Posterior vena cava (tissue), 2 donors: ENCODE measurements at regions not wholly inside any gene's neighbourhood (a gene's known extent, or its start where the extent isn't known, plus 50 kb on each side); places are given as distances from the start of the nearest gene placed in this dataset.
"Not testable (repeated sequence)": the region's sequence is repeated elsewhere in the genome, so short reads cannot be mapped to it uniquely, and the experiment has no call there.

Experiments used
- DNase-seq: peaks from one replicate; pipeline ENCODE4 v3.0.0-alpha.2; 2020; ENCODE audit warnings: low spot score
- intact Hi-C, 2 donors: fragments of 100-400 bp; cut with DNase I; formaldehyde crosslinking; loops; one replicate each; pipeline versions ENCODE4 v1.14.1 to v1.14.2; 2022 to 2023
- donor health status: DM: yes; HTN: yes; CAD: no.
- donor health status: DM: yes; HTN: yes; CAD: no.

DNA sequence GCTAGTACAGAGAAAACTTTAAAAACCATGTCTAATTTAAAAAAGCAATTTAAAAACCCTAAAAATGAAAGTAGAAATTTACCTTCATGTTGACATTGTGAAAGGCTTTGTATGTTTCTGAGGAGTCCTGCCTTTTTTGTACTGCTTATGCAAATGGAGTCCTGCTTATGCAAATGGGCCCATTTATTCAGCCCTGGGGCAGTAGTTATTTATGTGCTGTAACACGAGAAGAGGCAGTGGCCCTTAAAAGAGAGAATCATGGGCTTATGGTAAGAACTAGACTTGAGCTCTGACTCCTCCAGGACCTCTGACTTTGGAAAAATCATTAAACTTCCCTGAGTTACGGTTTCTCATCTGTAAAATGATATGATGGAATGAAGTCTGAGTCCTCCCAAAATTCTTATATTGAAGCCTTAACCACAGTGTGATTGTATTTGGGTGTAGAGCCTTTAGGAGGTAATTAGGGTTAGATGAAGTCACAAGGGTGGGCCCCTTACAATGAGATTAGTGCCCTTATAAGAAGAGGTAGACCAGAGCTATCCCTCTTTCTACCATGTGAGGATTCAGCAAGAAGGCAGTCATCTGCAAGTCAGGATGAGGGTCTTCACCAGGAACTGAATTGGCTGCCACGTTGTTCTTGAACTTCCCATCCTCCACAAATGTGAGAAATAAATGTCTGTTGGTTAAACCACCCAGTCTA is 447.8 kb upstream of the CD180 start:
- intact Hi-C loops, result no loop called here
- no peak for DNase-seq

DNA sequence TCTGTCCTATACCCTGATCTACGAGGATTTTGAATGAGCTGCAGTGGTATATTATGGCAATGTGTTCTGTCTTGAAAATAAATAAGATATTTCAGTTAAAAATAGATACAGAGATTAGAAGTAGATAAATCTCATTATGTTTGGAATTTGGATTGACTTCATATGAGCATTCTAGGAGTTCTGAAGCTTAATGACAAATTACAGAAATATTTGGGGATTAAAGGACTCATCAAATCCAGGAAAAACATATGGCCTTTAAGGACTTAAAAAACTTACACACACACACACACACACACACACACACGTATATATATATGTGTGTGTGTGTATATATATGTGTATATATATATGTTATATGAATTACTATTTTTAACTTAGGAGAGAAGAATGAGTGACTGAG is 446.9 kb upstream of the CD180 start:
- no peak for DNase-seq
- intact Hi-C loops, result no loop called here

DNA sequence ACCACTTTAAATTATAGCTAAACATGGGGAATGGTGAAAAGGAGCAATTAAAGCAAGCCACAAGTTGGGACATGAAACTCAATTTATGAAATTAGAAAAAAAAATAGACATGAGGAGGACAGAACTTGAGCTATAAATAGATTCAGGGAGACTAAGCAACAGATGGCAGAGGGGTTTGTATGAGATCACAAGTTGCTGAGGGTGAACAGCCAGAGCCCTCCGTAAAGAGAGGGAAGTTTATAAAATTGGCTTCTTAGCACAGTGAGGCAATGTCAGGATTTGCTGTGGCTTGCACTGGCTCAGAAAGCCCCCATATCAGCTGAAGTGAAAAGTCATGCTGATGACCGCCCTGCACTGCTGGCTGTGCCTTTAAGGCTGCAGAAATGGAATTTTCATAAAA is 443.4 kb upstream of the CD180 start:
- intact Hi-C loops, result no loop called here
- no peak for DNase-seq

DNA sequence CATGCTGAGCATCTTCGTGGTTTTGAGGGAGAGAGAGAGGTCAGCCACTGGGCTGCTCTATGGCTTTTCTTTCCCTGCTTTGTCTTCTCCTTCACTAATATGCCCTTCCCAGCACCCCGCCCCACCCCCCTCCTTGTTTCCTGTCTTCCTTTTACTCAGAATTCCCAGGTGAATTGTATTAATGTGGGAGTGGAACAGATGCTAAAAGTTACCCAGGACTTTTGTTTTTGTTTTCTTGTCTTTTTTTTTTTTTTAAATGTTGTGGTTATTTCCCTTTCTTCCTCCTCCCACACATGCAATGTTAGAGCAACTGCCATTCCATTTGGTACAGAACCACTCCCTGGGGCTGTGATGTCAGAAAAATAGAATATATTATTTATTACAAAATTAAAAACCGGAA is 442.7 kb upstream of the CD180 start:
- intact Hi-C loops, result no loop called here
- DNase-seq, result no peak

DNA sequence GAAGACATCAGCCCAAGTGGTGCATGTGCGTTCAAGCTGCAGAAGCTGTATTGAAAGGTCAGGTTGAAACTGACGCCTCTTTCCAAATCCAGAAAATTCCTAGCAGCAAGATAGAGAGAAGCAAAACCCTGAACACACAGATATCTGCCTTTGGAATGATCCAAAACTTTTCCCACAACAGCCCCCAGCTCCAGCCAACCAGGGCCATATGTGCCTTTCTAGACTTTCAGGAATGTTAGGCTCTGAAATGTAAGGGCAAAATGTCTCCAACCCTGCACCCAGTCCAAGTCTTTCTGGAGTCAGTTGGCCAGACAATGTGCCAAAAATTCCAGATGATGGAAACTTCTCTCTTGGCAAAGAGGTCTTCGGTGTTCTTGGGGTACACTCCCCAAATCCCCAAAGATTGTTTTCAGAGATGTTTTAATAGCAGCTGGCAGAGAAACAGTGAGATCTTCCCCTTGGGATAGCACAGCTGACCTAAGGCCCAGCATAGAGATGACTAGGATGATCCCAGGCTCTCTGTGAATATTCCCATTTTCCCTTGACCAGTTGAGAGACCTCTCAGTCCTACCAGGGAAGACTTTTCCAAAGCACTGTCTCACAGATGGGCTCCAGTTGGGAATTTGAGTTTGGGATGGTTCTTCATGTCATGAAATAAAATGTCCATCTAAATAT is 440.4 kb upstream of the CD180 start:
- no peak for DNase-seq
- intact Hi-C loops, result no loop called here

DNA sequence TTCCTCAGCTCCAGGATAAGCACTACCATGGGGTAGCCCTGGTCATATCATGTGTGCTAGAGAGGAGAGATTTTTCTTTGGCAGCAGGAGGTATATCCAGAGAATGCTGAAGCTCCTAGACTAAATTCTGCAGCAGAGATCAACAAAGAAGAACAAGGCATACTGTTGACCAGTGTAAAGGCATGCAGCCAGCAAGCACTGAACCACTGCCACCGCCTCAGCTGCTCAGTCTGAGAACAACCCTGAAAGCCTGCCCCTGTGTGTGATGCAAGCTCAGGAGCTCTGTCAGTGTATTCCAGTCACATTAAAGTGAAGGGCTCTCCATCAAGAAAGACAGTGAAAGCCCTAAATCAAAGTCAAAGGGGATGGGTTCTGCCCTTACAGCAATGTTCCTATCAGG is 439.5 kb upstream of the CD180 start:
- DNase-seq, result peak; percentile 80

DNA sequence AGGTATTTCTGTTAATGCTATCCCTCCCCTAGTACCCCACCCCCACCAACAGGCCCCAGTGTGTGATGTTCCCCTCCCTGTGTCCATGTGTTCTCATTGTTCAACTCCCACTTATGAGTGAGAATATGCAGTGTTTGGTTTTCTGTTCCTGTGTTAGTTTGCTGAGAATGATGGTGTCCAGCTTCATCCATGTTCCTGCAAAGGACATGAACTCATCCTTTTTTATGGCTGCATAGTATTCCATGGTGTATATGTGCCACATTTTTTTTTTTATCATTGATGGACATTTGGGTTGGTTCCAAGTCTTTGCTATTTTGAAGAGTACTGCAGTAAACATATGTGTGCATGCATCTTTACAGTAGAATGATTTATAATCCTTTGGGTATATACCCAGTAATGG is 430.5 kb upstream of the CD180 start:
- intact Hi-C loops, DNase-seq: not testable (repeated sequence)

More for the DNA sequence above, 439.5 kb upstream of the CD180 start:
- intact Hi-C loops, result no loop called here

DNA sequence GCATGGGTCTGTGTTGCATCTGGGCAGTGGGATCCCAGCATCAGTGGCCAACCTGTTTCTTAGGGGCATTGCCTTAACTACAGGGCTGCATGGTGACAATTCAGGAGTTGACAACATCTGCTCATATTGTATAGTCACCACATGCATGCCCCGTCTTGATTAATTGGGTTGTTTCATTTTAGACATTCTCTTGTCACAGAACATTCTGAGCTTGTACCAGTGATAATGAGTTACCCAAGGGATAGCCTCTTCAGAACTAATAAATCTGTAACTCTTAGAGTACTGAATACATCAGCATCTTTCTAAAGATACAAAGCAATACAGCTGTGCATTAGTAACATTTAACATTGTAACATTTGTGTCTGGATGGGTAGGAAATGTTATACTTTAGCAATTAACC is 426.5 kb upstream of the CD180 start:
- no peak for DNase-seq
- intact Hi-C loops, result no loop called here

DNA sequence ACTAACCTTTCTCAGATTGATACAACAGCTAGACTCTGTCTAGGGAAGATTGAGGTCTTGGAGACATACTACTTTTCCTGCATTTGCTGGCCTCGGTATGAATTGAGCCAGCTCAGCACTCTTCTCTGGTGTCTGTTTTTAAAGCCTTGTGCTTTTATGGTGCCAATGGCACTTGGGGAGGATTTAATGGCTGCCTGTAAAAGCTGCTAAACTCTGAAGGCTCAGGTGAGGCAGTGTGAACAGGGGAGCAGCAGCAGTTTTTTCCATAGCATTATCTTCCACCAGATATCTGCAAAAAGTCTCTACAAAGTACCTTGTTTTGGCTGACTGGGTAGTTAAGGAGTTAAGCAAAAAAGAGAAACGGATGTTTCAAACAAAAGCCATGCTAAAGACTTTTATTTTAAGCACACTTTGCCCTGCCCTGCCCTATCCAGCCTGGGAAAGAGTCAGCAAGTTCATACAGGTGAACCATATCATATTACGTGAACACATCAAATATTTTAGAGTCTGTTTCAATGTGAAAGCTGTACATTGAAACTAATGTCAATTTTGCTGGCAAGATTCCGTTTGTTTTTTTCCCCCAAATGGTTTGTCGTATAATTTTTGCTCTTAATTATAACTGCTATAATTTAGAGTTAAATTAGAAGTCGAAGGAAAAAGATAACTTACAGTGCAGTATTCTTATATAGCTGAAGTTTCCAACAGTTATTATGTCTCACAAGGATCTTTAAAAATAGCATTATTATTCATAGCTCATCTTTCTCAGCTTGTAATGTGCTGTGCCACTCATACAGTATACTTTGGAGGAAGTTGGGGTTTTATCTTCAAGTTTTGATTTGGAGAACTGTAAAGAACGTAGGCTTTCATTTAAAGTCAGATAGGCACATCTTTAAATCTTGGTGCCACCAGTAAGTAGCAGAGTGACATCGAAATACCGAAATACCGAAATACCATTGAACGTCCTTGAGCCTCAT is 424.1 kb upstream of the CD180 start:
- intact Hi-C loops, result no loop called here
- no peak for DNase-seq

DNA sequence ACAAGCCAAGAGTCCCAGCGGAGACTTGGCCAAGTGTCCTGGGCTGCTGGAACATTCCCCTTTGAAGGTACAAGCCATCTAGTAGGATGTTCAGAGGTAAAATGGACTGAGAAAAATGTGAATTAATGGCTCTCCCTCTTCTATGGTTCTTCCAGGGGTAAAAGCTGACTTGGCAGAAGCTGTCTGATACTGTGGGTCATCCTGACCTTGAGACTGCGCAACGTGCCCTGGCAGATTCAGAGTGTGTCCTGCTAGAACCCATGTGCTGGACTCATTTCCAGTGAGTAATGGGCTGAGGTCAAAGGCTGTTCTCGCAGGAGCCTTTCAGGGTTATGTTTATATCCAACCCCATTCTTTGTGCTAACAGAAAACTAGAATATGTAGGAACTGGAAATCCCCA is 423.0 kb upstream of the CD180 start:
- DNase-seq, result no peak

DNA sequence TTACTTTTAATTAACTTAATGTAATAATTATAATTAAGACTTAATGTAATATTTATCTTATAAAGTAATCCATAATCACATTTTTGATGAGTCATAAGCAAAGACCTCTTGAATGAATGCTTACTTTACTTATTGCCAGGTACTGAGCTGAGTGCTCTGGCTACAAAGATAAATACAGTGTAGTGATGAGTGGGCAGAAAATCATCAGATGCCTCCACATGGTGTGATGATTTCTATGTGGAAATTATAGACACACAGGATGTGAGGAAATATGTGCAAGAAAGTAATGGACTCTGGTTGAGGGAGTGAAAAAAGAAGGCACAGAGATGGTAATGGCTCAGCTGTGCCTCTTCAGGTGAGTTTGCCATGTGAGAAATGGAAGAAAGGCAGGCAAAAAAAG is 422.6 kb upstream of the CD180 start:
- no peak for DNase-seq
- intact Hi-C loops, result no loop called here

More for the DNA sequence above, 423.0 kb upstream of the CD180 start:
- intact Hi-C loops, result no loop called here

DNA sequence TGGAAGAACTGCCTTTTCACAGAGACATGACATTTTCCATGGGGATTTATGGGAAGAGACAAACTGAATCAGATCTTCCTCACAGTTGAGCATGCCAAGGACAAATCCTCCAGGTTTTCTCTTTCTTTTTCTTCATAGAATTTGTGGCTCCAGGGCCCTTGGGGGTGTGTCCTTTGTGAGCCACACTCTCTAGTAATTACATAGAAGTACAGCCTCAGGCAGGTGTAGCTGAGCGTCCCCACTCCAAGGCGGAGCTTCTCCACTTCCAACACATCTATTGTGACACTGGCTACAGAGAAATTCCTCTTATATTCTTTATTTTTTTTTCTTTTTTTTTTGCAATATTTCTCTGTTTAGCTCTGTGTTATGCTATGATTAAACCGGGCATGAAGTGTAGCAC is 420.5 kb upstream of the CD180 start:
- intact Hi-C loops, result no loop called here
- DNase-seq, result no peak

DNA sequence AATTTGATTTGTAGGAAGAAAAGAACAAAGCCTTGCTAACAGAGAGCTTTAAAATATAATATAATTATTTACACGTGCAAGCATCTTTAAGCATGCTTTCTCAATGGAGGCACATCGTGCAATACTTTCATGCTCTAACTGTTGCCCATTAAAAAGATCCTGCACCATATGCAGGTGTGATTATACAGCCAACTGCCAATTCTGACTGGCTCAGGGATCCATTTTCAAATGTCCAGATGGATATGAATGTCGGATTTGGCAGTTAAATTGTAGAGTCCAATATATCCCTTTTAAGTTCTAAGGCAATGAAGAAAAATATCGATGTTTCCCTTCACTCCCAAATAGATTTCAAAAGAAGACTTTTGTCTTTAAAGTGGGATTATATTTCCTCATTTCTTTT is 416.4 kb upstream of the CD180 start:
- intact Hi-C loops, result no loop called here
- DNase-seq, result no peak

DNA sequence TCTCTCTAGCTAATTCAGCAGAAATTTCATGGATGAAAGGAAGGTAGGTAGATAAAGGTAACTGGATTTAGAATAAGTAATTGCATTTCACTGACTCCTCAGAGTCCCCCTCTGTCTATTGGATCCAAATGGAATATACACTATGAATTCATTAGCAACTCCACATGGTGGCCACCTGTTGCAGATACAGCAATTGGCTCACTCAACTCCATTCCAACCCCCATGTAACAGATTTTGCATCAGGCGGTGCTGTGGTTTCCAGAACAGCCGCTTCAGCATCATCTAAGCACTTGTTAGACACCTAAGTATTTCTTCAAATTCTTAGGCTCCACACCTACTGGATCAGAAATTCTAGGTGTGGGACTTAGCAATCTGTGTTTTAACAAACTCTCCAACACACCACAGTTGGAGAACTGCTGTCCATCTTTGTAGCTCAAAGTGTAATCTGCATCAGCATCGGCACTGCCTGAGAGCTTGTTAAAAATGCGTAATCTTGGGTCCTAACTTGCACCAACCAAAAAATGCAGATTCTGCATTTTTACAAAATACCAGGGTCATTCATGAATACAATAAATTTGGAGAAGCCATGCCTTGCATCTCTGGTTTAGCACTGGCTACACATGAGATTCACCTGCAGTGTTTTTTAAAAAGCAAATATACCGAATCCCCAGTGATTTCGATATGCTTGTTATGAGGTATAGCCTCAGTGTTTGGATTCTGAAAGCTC is 413.8 kb upstream of the CD180 start:
- no peak for DNase-seq
- intact Hi-C loops, result no loop called here

DNA sequence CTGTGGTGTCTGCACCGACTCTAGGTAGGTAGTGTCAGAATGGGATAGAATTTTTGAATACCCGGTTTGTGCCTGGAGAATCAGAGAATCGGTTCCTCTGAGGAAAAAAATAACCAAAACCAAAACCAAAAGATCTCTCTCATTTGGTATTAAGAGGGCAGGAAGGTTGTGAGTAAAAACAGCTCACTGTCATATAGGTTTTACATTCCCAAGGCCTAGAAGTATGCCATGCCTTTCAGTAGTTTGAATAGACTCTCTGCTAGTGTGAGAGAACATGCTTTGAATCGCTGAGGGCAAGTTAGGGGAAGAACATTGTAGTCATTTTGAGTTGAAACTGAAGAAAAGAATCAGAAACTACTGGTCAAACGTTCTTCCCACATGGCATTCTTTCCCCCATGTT is 411.4 kb upstream of the CD180 start:
- intact Hi-C loops, result no loop called here
- DNase-seq, result no peak

DNA sequence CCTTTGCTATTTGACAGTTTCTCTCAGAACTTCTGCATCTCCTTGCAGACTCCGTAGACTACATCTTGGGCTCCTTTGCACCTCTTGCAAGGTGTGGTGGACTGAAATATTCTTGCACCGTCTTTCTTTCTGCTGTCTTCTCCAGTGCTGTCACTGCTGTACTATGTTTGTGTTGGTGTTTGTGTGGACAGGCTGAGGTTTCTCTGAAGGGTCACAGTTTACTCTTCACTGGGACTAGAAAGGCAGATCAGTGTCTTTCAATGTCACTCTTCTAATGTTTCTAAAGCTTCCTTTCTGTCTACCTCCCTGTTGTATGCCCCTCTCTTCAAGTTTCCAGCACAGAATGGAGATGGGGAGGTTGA is 410.0 kb upstream of the CD180 start:
- DNase-seq, result no peak
- intact Hi-C loops, result no loop called here

DNA sequence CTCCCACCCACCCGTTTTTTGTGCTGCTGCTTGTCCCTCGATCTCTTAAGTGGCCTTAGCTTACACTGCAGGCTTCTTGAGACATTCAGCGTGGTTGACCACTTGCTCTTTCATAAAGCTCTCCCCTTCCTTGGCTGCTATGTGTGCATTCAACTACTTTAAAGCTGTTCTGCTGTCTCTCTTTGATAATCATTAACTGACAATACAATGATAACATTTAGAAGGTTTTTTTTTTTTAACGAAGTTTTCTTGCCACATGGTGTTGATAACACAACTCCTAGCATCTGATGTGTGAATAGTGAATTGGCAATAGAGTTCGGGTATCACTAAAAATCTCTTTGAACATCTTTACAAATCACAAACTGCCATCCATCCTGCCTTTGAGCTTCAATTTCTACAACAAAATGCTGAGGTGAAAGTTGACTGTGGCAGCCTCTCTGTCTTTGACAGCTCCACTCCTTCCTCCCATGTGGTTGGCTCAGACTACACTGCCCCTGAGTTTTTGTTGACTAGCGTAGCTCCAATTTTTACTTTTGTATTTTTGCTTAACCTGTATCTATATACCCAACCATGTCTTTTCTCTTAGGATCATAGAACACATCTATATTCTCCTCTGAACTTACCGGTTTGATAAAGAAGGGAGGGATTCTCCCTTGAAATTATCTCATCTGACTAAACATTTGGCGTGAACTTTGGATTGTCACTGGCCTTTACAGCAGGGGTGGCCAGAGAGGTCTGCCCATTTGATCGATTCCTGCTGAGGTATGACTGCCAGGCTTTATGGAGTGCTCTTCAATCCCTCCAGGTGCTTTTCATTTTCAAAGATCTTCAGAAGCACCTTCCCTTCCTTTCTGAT is 409.4 kb upstream of the CD180 start:
- intact Hi-C loops, result no loop called here
- no peak for DNase-seq

DNA sequence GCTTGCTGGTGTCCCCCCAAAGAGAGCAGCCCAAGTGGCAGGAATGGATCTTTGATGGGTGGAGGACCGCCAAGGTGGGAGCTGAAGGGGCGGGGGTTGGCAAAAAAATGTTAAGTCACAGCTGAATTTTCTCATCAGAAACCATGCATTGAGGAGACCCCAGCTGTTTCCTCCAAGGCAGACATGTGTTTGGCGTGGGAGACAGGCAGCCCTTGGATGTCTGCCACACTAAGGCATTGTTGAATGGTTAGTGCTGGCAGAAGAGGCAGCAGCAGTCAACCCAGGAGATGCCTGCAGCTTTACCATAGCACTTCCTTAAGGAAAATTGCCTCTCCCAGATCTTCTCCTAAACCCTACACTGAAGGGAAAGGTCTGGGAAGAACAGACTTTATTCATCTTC is 394.9 kb upstream of the CD180 start:
- no peak for DNase-seq
- intact Hi-C loops, result no loop called here

DNA sequence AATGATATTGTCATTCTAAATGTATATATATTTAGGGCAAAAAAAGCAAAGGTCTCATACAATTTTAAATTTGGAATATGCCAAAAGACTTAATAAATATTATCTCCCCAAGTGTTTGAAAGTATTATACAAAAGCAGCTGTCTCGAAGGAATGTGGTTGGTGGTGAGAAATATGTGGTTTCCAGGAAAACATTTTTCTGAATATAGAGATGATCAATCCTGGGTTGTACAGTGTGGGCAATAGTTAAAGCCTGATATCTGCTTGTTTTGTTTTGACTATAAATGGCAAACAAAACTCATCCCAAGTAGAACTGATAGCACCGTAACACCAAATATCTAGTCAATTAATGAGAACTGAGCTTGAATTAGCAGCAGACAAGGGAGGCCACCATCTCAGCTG is 391.8 kb upstream of the CD180 start:
- intact Hi-C loops, result no loop called here
- no peak for DNase-seq
